HG03354 (cell line): ENCODE measurements at regions not wholly inside any gene's neighbourhood (a gene's known extent, or its start where the extent isn't known, plus 50 kb on each side); places are given as distances from the start of the nearest gene placed in this dataset.

Experiments used
- ATAC-seq: cut with Tn5 transposase; IDR thresholded peaks from one replicate; pipeline ENCODE4 v1.9.1; 2021; ENCODE audit warnings: mild to moderate bottlenecking; ENCODE audit not compliant: unreplicated experiment, poor library complexity, severe bottlenecking

DNA sequence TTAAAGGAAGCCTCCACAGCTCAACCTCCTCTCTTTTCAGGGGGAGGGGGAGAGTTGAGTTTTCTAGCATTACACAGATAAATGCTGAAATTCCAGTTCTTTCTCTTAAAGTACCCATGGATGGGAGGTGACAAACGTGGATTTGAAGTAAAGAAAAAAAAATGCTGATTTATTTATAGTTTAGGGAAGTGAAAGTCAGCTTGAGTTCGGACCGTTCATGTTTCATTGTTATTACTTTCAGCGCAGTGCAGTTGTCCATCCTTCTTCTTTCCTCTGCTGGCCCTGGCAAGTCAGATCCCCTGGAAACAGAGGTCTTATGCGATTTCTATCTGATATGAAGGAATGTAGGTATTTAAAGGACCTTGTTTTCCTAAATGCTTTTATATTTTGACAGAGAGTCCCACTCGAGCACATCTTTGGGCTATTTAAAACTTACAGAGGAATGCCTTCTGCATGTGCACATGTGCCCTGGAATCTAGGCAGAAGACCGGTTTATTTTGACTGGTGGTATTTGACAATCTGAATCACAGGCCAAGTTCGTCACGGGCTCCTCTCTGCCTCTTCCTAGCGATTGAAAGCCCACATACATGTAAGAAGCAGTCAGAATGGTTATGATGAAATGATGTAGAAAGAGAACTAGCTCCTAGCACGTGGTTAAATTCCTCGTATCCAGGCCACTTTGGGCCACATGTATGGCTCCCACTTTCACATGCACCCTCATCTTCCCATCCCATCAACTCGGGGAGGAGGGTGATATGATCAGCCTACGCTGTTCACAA is 385.2 kb upstream of the KLF4 start:
- ATAC-seq = peak; percentile 87

DNA sequence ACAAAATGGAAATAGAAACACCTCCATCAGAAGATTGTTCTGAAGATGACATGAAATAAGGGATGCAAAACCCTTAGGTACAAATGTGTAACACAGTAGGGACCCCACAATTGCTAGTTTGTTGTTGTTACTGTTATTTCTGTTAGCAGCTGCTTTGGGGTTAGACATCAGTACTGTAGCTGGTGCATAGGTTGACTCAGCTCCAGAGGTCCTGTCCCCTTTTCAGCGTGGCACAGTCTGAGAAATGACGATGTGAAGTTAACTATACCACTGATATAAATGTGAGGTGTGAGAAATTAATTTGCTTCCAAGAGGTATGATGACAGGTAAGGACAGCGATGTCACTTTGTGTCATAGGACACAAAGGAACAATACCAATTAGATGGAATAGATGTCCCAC is 384.6 kb upstream of the KLF4 start:
- ATAC-seq = peak; percentile 51

DNA sequence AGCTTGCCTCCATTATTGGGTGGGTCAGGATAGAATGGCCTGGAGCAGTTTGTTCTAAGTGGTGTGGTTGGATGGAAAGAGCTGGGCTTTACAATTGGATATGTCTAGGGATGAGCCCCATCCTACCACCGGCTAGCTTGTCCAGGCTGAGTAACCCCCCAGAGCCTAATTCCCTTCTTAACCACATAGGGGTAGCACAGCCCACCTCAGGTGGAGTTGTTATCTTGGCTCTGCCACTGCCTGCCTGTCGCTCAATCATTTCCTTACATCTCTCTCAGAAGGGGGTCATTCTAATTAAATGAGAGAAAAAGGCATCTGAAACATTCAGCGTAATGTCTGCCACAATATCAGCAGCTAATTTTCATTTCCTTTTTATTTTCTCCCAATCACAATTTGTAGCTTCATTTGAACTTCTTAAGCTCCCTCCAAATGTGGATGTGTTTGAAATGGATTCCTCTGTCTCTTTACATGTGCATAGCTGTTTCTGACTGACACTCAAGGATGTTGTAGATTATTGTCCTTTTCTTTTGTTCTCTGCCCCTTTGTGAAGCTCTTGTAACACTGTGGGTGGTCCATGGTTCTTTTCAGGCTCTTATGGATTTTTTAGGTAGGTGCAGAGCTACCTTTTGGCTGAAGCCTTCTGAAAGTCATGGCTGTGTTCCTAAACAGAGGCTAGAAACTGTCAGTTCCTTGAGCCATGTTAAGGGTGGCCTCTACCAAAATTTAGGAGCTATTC is 383.1 kb upstream of the KLF4 start:
- ATAC-seq = no peak

DNA sequence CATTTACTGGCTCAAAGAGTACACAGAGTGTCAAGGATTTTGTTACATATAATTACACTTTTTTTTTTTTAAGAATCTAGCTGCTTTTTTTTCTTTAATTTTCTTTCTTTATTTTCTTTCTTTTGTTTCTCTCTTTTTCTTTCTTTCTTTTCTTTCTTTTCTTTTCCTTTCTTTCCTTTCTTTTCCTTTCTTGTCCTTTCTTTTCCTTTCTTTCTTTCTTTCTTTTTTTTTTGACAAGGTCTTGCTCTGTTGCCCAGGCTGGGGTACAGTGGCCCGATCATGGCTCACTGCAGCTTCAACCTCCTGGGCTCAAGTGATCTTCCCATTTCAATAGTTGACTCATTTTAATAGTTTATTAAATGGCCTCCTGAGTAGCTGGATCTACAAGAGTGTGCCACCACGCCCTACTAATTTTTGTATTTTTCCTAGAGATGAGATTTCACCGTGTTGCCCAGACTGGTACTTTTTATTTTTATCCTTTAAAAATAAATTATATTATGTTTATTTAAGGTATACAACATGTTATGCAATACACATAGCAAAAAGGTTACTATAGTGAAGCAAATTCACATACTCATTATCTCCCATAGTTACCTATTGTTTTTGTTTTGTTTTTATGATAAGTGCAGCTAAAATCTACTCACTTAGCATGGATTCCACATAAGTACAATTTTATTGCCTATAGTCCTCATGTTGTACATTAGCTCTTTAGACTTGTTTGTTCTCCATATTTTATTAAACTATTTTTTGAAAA is 381.5 kb upstream of the KLF4 start:
- no peak for ATAC-seq

DNA sequence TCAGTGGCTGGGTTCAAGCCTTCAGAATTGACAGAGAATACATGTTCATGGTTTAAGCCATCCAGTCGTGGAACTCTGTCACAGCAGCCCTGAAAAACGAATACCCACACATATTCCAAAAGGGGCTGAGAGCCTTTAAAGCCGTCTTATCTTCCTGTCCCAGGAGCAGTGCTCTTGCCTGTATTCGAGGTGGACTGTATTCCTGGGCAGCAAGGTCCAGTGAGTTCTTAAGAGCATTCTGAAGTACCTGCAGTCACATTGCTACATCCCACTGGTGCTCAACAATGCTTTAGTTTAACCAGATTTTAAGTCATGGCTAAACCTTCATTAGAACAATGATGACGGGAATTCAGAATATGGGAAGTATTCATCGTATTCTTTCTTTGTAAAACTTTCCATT is 380.7 kb upstream of the KLF4 start:
- ATAC-seq = no peak

DNA sequence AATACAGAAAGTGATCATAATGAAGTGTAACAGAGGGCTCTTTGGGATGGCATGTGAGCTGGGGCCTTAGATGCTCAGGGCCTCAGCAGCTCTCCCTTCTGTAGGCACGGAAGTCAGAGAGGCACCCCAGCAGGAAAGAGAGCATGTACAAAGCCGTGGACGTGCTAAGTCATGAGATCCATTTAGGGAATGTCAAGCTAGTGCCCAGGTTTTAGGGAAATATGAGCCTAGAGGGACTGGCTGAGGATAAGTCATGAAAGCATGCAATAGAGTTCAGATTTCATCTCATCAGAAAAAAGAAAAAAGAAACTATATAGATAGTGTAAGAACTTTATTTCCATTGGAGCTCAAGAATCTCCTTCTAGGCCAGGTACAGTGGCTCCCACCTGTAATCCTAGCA is 379.5 kb upstream of the KLF4 start:
- ATAC-seq = no peak

DNA sequence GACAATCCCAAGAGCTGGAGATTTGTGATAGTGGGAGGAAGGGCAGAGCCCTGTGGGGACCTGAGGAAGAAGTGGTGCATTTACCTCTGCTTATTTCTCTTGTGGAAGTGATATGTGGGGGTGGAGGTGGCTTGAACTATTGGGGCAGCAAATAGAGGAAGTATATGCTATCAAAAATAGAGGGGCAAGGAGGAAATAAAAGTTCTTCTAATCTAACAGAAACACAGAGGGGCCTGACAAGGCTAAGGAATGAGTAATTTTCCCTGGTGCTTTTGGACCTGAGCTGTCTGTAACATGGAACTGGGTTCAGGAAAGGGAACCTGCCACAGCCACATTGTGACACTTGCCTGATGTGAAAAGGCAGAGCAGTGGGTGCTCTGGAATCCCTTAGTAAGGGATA is 378.6 kb upstream of the KLF4 start:
- ATAC-seq = no peak

DNA sequence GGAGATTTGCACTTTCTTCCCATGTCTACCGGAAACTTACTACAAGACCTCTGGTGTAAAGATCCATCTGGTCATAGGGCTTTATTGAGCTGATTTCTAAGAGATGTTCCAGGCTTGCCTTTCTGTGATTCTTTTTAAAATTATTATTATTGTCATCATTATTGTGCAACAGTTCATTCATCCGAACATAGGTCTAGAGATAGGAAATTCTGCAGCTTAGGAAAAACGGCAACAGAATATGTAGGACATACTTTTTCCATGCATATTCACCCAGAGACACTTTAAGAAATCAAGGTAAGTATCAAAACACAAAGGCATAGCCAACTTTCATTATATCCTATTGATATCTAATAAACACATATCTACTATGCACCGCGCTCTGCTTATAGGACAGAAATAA is 378.2 kb upstream of the KLF4 start:
- no peak for ATAC-seq

DNA sequence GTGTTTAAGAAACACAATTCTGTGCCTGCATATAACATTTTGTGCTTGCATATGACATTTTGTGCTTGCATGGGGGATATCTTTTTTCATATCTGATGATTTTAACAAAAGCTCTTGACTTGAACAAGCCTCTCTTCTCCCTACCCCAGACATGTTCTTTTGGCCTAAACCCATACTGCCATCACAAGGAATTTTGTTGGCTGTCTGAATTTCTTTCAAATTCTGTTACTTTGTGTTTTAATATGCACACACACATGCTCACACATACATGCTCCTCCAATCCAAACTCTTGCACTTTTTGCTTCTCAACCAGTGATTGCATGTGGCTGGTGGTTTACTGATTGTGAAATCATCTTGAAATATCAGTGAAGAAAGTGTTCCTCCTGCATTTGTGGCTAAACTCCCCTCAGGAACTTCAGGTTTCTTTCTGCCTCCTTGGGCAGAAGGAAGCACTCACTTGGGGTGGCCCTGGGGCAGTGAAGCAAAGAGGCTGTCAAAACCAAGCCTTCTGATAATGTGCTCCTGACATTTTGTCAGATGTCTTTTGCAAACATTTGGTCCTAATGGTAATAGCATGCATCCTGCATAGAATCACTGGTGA is 377.2 kb upstream of the KLF4 start:
- no peak for ATAC-seq

DNA sequence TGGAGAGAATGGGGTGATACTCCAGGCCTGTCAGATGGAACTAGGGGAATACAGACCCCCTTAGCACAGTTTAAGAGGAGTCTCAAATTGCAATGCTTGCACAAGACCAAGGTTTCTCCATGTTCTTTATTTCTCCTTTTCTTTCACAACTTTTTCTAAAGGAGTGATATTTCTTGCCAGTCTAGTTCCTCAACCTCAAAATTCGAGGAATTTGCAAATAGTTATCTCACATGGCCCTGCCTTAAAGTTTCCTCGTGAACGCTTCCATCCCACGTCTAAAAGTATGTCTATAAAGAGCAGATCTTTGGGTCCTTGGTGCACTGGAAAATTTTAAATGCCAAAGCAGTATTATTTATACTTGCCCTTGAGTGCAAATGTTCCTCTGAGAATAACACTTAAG is 373.8 kb upstream of the KLF4 start:
- ATAC-seq = no peak

DNA sequence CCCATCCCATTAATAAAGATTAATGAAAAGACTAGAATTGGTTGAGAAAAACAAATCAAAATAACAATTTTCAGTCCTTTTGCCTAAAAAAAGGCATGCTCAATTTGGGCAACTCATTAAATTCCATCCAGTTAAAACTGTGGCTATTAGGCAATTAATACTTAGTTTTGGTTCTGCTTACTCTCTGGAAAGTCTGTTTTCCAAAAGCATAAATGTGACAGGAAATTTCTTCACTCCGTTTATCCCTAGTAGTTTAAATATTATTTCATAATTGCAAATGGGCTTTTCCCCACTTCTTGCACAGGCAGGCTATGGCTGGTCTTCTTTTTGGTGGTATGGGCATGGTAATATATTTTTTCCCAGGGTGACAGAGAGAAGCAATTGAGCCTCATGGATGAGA is 373.3 kb upstream of the KLF4 start:
- ATAC-seq = no peak

DNA sequence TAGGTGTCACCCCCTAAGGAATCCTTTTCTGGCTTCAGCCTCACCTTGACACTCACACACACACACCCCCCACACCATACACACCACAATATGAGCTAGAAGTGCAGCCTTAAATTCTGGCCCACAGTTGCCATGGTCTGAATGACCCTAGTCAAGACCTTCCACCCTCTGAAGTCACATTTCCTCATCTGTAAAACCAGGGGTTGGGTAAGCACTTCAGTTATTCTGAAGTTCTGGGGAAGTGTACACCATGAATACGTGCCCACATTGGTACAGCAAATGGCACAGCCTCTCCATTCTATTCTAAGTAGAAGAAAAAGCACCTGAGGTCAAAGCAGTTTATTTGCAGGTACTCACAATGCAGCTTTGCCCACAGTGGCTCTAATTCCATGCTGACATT is 372.8 kb upstream of the KLF4 start:
- ATAC-seq = no peak

DNA sequence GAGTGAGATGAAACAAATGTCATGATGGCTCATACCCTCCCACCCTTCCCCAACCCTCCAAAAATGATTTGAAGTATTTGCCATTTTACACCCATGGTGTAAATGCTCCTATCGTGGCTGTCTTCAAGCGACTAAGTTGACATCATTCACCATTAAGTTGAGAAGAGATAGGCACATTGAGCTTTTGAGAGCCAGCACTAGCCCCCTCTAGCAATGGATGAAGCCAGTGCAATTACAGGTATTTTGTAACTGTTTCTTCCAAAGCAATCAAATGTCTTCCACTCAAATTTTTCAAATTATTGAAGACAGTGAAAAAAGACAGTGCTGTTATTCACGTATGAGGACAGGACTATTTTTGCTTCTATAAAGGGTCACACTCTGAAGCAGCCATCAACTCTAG is 371.5 kb upstream of the KLF4 start:
- no peak for ATAC-seq

DNA sequence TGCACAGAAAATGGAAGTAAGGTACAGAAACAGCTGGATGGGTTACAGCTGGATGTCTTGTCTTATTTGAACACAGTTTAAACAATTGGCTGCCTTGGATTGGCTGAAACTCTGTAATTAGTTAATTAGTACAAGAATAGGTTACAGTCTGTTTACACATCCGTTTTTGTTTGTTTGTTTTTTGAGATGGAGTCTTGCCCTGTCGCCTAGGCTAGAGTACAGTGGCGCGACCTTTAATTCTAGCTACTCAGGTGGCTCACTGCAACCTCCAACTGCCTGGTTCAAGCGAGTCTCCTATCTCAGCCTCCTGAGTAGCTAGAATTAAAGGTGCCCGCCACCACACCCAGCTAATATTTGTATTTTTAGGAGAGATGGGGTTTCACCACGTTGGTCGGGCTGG is 368.7 kb upstream of the KLF4 start:
- no peak for ATAC-seq

DNA sequence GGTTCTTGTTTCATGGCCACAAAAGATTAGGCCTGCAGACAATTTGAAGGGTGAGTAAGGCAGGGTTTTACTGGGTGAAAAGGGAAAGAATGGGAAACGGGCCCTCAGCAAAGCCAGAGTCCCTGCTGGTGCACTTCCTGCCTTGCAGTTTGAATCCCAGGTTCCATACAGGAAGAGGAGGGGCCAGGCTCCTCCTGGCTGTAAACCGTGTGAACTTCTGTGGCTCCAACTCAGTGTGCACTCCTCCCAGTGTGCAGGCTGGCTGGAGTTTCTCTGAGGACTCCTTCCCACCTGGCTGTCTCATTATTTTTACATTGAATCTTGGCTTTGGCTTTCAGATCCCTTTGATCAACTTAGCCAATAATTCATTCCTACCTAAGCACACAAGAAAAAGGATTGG is 367.1 kb upstream of the KLF4 start:
- ATAC-seq = no peak

DNA sequence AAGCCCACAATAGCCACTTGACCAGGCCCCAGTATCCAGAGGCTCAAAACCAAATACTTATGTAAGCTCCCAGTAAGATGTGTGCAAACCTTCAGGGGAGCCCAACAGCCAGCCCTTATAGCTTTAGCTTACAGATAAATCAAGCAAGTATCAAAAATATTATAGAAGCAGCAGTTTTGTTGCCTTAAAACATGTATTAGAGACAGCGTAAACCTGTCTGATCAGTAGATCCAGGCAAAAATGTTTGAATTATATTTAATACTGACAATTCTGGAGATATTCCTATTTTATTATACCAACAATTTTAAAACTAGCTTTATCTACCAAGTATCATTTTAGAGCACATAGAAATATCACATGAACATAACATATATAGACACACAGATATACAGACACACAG is 365.6 kb upstream of the KLF4 start:
- no peak for ATAC-seq

DNA sequence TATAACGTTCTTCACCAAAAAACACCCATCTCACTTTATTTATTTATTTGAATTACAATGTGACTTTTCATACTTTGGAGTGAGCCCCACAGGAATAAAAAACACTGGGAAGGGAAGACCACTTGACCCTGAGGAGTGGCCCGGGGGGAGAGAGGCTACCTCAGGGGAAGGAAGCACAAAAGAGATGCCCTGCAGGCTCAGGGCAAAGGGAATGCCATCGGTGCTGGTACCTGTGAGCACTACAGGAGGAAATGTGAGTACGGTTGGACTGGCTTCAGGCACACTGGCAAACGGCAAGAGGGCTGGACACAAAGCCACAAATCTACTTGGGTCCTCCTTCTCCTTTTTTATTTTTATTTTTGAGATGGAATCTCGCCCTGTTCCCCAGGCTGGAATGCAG is 363.9 kb upstream of the KLF4 start:
- ATAC-seq = no peak

DNA sequence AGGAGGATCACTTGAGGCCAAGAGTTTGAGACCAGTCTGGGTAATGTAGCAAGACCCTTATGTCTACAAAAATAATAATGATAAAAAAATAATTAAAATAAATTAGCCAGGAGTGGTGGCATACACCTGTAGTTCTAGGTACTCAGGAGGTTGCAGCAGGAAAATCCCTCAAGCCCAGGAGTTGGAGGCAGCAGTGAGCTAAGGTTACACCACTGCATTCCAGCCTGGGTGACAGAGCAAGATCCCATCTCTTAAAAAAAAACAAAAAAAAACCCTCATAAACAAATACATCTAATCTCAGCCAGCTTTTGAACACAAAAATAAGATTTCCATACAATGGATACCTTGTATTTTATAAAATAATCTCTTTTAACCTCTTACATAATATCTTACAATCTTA is 363.3 kb upstream of the KLF4 start:
- ATAC-seq = no peak

DNA sequence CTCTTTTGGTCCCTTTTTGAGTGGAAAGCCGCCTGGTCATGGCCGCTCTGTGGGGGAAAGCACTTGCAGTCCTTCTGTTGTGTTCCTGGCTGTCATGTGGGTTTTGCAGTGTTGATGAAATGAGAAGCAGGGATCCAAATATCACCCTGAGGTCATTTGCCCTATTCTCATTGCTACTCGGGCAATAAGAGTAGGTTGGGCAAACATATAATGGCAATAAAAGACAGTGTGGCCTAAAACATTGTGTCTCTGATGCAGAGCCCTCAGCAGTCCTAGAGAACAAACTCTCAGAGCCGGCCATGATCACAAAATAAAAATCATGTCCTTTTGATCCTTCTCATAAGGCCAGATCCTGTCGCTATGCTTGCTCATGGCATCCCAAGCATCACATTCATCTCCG is 361.1 kb upstream of the KLF4 start:
- no peak for ATAC-seq
